Upper lobe of left lung (tissue), 6 donors: ENCODE measurements at regions not wholly inside any gene's neighbourhood (a gene's known extent, or its start where the extent isn't known, plus 50 kb on each side); places are given as distances from the start of the nearest gene placed in this dataset.

ENCODE experiments used
- ATAC-seq, 2 donors: fragments of 200-7000 bp; cut with Tn5 transposase; one replicate each; pipeline ENCODE4 v1.9.1; 2022; ENCODE audit warnings: mild to moderate bottlenecking in 2 of 2, moderate library complexity in 2 of 2; ENCODE audit not compliant: low FRiP score in 2 of 2
- DNase-seq, 2 donors: peaks; one replicate each; pipeline ENCODE4 v3.0.0-alpha.2; 2019 to 2020
- H3K27ac ChIP-seq, 4 donors: fragments of 200-600 bp; sonication (generic); one replicate each; pipeline ENCODE4 v1.5.1; 2016 to 2019
- H3K27me3 ChIP-seq, 4 donors: fragments of 200-600 bp; sonication (generic); one replicate each; pipeline ENCODE4 v1.5.1; 2017 to 2019
- H3K36me3 ChIP-seq, 4 donors: fragments of 200-600 bp; sonication (generic); one replicate each; pipeline ENCODE4 v1.5.1; 2016 to 2019
- H3K4me1 ChIP-seq, 4 donors: fragments of 200-600 bp; sonication (generic); one replicate each; pipeline ENCODE4 v1.5.1; 2018 to 2019
- H3K4me3 ChIP-seq, 4 donors: fragments of 200-600 bp; sonication (generic); one replicate each; pipeline ENCODE4 v1.5.1; 2017 to 2019; ENCODE audit warnings: mild to moderate bottlenecking in 2 of 4, moderate library complexity in 1 of 4
- H3K9me3 ChIP-seq, 4 donors: fragments of 200-600 bp; sonication (generic); one replicate each; pipeline ENCODE4 v1.5.1; 2018 to 2019
- CTCF ChIP-seq, 6 experiments: fragments of 450-650 bp in 4 of 6; fragments of 200-600 bp in 2 of 6; sonication (generic) in 2 of 6; IDR thresholded peaks; one replicate each; pipeline ENCODE4 v1.5.1; 2016 to 2019; ENCODE audit warnings: antibody characterized with exemption in 6 of 6
- EP300 ChIP-seq, 4 donors: sonication (generic); formaldehyde crosslinking; IDR thresholded peaks; one replicate each; pipeline ENCODE4 v1.5.1; 2017; ENCODE audit warnings: antibody characterized with exemption in 4 of 4, control low read depth in 2 of 4
- POLR2A ChIP-seq, 4 donors: fragments of 450-650 bp; IDR thresholded peaks; one replicate each; pipeline ENCODE4 v1.5.1; 2016 to 2017; ENCODE audit warnings: antibody characterized with exemption in 4 of 4, mild to moderate bottlenecking in 2 of 4
- POLR2AphosphoS5 ChIP-seq, 2 donors: sonication (generic); formaldehyde crosslinking; IDR thresholded peaks; one replicate each; pipeline ENCODE4 v1.5.1; 2017; ENCODE audit warnings: antibody characterized with exemption in 2 of 2
- WGBS, 2 donors: methylation state at CpG; one replicate each; pipeline ENCODE4 v1.1.5; 2017 to 2018; 5-methylcytosine and 5-hydroxymethylcytosine counted together
- donor health status: DM: no; HTN: no; CAD: no; lungs with moderate emphysema.
- donor health status: DM: no; HTN: yes; CAD: no; lungs with severe emphysema.

- DNase-seq (no peak), ATAC-seq (no peak)
- Histone ChIP-seq H3K9me3 (no peaks in the 10 kb centered on the region), H3K27ac (no peak overlapping the region), H3K4me3 (no peak overlapping the region), H3K27me3 (no peaks in the 10 kb centered on the region), H3K36me3 (no peaks in the 10 kb centered on the region), H3K4me1 (no peaks in the 10 kb centered on the region)
- TF ChIP-seq CTCF (IDR thresholded peaks at IDR 0.05) = no peak
- no peak for TF ChIP-seq EP300 (IDR thresholded peaks at IDR 0.05)
- TF ChIP-seq POLR2AphosphoS5 (IDR thresholded peaks at IDR 0.05) = no peak
- TF ChIP-seq POLR2A (IDR thresholded peaks at IDR 0.05) = no peak
- WGBS, 2 donors = 73 to 80% methylated on average over 1 of the region's 1 CpG
Observed at GRCh38 chr12:59097876-59098275, 177.6 kb upstream of the LRIG3 start.

- ATAC-seq (no peak), DNase-seq (no peak)
- Histone ChIP-seq H3K27ac (no peak overlapping the region), H3K9me3 (no peaks in the 10 kb centered on the region), H3K27me3 (no peaks in the 10 kb centered on the region), H3K36me3 (no peaks in the 10 kb centered on the region), H3K4me3 (no peak overlapping the region), H3K4me1 (no peaks in the 10 kb centered on the region)
- TF ChIP-seq CTCF (IDR thresholded peaks at IDR 0.05) (no peak), POLR2AphosphoS5 (IDR thresholded peaks at IDR 0.05) (no peak), EP300 (IDR thresholded peaks at IDR 0.05) (no peak)
Observed at GRCh38 chr12:59096246-59096645, 175.9 kb upstream of the LRIG3 start.

- WGBS, 2 donors = 87 to 90% methylated on average over 1 of the region's 1 CpG
- Histone ChIP-seq H3K36me3 (no peaks in the 10 kb centered on the region), H3K4me3 (no peak overlapping the region), H3K27ac (no peak overlapping the region), H3K9me3 (no peaks in the 10 kb centered on the region), H3K4me1 (no peaks in the 10 kb centered on the region), H3K27me3 (no peaks in the 10 kb centered on the region)
- no peak for TF ChIP-seq POLR2AphosphoS5 (IDR thresholded peaks at IDR 0.05)
- no peak for TF ChIP-seq POLR2A (IDR thresholded peaks at IDR 0.05)
- no peak for TF ChIP-seq EP300 (IDR thresholded peaks at IDR 0.05)
- TF ChIP-seq CTCF (IDR thresholded peaks at IDR 0.05) = no peak
- no peak for DNase-seq
- no peak for ATAC-seq
Observed at GRCh38 chr12:59093073-59093772, 172.9 kb upstream of the LRIG3 start.

- DNase-seq = no peak
- 64 to 66% methylated on average over 5 of the region's 5 CpGs for WGBS, 2 donors
Observed at GRCh38 chr12:59088673-59089072, 168.4 kb upstream of the LRIG3 start.

GRCh38 chr12:59087691-59088090 lies 167.4 kb upstream of the LRIG3 start:
- Histone ChIP-seq H3K4me3 (no peak overlapping the region), H3K4me1 (no peaks in the 10 kb centered on the region), H3K36me3 (no peaks in the 10 kb centered on the region), H3K9me3 (no peaks in the 10 kb centered on the region), H3K27me3 (no peaks in the 10 kb centered on the region), H3K27ac (no peak overlapping the region)
- DNase-seq = no peak
- WGBS, 2 donors = 66 to 72% methylated on average over 3 of the region's 3 CpGs
- TF ChIP-seq CTCF (IDR thresholded peaks at IDR 0.05) = no peak
- no peak for TF ChIP-seq POLR2AphosphoS5 (IDR thresholded peaks at IDR 0.05)
- TF ChIP-seq EP300 (IDR thresholded peaks at IDR 0.05) = no peak
- no peak for TF ChIP-seq POLR2A (IDR thresholded peaks at IDR 0.05)
- ATAC-seq = no peak

More at GRCh38 chr12:59088673-59089072, 168.4 kb upstream of the LRIG3 start:
- ATAC-seq = no peak
- Histone ChIP-seq H3K27me3 (no peaks in the 10 kb centered on the region), H3K27ac (no peak overlapping the region), H3K4me3 (no peak overlapping the region), H3K4me1 (no peaks in the 10 kb centered on the region), H3K9me3 (no peaks in the 10 kb centered on the region), H3K36me3 (no peaks in the 10 kb centered on the region)
- TF ChIP-seq POLR2A (IDR thresholded peaks at IDR 0.05) = no peak
